Kidney epithelial cell (primary cell): ENCODE measurements at regions not wholly inside any gene's neighbourhood (a gene's known extent, or its start where the extent isn't known, plus 50 kb on each side); places are given as distances from the start of the nearest gene placed in this dataset.

Experiments
- DNase-seq: peaks from one replicate; pipeline ENCODE4 v3.0.0-alpha.2; 2010; ENCODE audit warnings: low read depth
- H3K27me3 ChIP-seq: 2 replicates; pipeline ENCODE4 v1.6.0; 2011; ENCODE audit warnings: low read length; ENCODE audit not compliant: control insufficient read depth, insufficient read depth
- H3K36me3 ChIP-seq: 2 replicates; pipeline ENCODE4 v1.5.1; 2011; ENCODE audit warnings: low read length; ENCODE audit not compliant: control insufficient read depth, insufficient read depth
- H3K4me3 ChIP-seq: 2 replicates; pipeline ENCODE4 v1.5.1; 2011; ENCODE audit warnings: low read depth, mild to moderate bottlenecking, control low read depth, low read length
- CTCF ChIP-seq: IDR thresholded peaks from 2 replicates; pipeline ENCODE4 v1.5.1; 2011; ENCODE audit warnings: mild to moderate bottlenecking, moderate library complexity, low read length, control low read depth, inconsistent platforms; ENCODE audit not compliant: insufficient read depth, poor library complexity, severe bottlenecking

- DNase-seq = no peak
- Histone ChIP-seq H3K27me3 (no peaks in the 10 kb centered on the region), H3K36me3 (no peaks in the 10 kb centered on the region), H3K4me3 (no peak overlapping the region)
- no peak for TF ChIP-seq CTCF
Measured at GRCh38 chr3:65169961-65170360, 482.2 kb upstream of the ADAMTS9 start.

GRCh38 chr3:65168547-65168946 is 480.7 kb upstream of the ADAMTS9 start:
- H3K4me3 ChIP-seq = no peak overlapping the region

GRCh38 chr3:65166531-65166930 is 478.7 kb upstream of the ADAMTS9 start:
- H3K27me3 ChIP-seq = no peaks in the 10 kb centered on the region
- no peak overlapping the region for H3K4me3 ChIP-seq
- DNase-seq = no peak
- TF ChIP-seq CTCF = no peak
- no peaks in the 10 kb centered on the region for H3K36me3 ChIP-seq

More at GRCh38 chr3:65168547-65168946, 480.7 kb upstream of the ADAMTS9 start:
- Histone ChIP-seq H3K27me3 (no peaks in the 10 kb centered on the region), H3K36me3 (no peaks in the 10 kb centered on the region)
- TF ChIP-seq CTCF = no peak
- DNase-seq = no peak

GRCh38 chr3:65158023-65158422 is 470.2 kb upstream of the ADAMTS9 start:
- H3K36me3 ChIP-seq = no peaks in the 10 kb centered on the region
- H3K4me3 ChIP-seq = no peak overlapping the region
- DNase-seq = no peak
- no peaks in the 10 kb centered on the region for H3K27me3 ChIP-seq
- TF ChIP-seq CTCF = no peak

- no peak for DNase-seq
- H3K4me3 ChIP-seq = no peak overlapping the region
- no peaks in the 10 kb centered on the region for H3K36me3 ChIP-seq
- no peak for TF ChIP-seq CTCF
- H3K27me3 ChIP-seq = no peaks in the 10 kb centered on the region
Measured at GRCh38 chr3:65153850-65154512, 466.2 kb upstream of the ADAMTS9 start.

GRCh38 chr3:65151666-65152065 is 463.9 kb upstream of the ADAMTS9 start:
- H3K36me3 ChIP-seq = no peaks in the 10 kb centered on the region

More at GRCh38 chr3:65151666-65152065, 463.9 kb upstream of the ADAMTS9 start:
- Histone ChIP-seq H3K27me3 (no peaks in the 10 kb centered on the region), H3K4me3 (no peak overlapping the region)
- TF ChIP-seq CTCF = no peak
- no peak for DNase-seq
